Lower leg skin (tissue), 3 donors: ENCODE measurements at regions not wholly inside any gene's neighbourhood (a gene's known extent, or its start where the extent isn't known, plus 50 kb on each side); places are given as distances from the start of the nearest gene placed in this dataset.

Experiments used
- POLR2A ChIP-seq, 2 donors: fragments of 450-650 bp; IDR thresholded peaks; one replicate each; pipeline ENCODE4 v1.6.1; 2016 to 2017; ENCODE audit warnings: antibody characterized with exemption in 2 of 2, mild to moderate bottlenecking in 1 of 2, moderate library complexity in 1 of 2
- TF ChIP-seq, protein P1 (sequence below), 3 donors: fragments of 450-650 bp; IDR thresholded peaks; one replicate each; pipeline ENCODE4 v1.5.1; 2016; ENCODE audit warnings: antibody characterized with exemption in 3 of 3, mild to moderate bottlenecking in 3 of 3, moderate library complexity in 2 of 3

GRCh38 chr11:45412521-45412920 is 126.4 kb upstream of the SYT13 start:
- TF ChIP-seq POLR2A (IDR thresholded peaks at IDR 0.05), result no peak
- TF ChIP-seq, protein P1, sequence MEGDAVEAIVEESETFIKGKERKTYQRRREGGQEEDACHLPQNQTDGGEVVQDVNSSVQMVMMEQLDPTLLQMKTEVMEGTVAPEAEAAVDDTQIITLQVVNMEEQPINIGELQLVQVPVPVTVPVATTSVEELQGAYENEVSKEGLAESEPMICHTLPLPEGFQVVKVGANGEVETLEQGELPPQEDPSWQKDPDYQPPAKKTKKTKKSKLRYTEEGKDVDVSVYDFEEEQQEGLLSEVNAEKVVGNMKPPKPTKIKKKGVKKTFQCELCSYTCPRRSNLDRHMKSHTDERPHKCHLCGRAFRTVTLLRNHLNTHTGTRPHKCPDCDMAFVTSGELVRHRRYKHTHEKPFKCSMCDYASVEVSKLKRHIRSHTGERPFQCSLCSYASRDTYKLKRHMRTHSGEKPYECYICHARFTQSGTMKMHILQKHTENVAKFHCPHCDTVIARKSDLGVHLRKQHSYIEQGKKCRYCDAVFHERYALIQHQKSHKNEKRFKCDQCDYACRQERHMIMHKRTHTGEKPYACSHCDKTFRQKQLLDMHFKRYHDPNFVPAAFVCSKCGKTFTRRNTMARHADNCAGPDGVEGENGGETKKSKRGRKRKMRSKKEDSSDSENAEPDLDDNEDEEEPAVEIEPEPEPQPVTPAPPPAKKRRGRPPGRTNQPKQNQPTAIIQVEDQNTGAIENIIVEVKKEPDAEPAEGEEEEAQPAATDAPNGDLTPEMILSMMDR (IDR thresholded peaks at IDR 0.05), result no peak
